IgD-negative memory B cell (primary cell): ENCODE measurements at regions not wholly inside any gene's neighbourhood (a gene's known extent, or its start where the extent isn't known, plus 50 kb on each side); places are given as distances from the start of the nearest gene placed in this dataset.
A peak's percentile ranks its signal among the peaks of the same experiment; 100 is the strongest.
"Not testable (repeated sequence)": the region's sequence is repeated elsewhere in the genome, so short reads cannot be mapped to it uniquely, and the experiment has no call there.

ENCODE experiments used
- H3K27ac Mint-ChIP-seq, 3 donors: one replicate each; pipeline ENCODE4 v1.8.0; 2020 to 2022; ENCODE audit warnings: mild to moderate bottlenecking in 3 of 3, mixed read lengths in 3 of 3, moderate library complexity in 1 of 3
- H3K27me3 Mint-ChIP-seq: one replicate; pipeline ENCODE4 v1.8.0; 2021; ENCODE audit warnings: mixed read lengths
- H3K36me3 Mint-ChIP-seq: one replicate; pipeline ENCODE4 v1.8.0; 2020; ENCODE audit warnings: mild to moderate bottlenecking, mixed read lengths
- H3K4me1 Mint-ChIP-seq, 3 donors: one replicate each; pipeline ENCODE4 v1.8.0; 2020 to 2022; ENCODE audit warnings: mixed read lengths in 3 of 3, mild to moderate bottlenecking in 1 of 3
- H3K4me3 Mint-ChIP-seq, 4 donors: one replicate each; pipeline ENCODE4 v1.8.0; 2020 to 2022; ENCODE audit warnings: mild to moderate bottlenecking in 4 of 4, mixed read lengths in 4 of 4, moderate library complexity in 3 of 4
- H3K9me3 Mint-ChIP-seq, 3 donors: one replicate each; pipeline ENCODE4 v1.8.0; 2020 to 2021; ENCODE audit warnings: mixed read lengths in 3 of 3, mild to moderate bottlenecking in 1 of 3

DNA sequence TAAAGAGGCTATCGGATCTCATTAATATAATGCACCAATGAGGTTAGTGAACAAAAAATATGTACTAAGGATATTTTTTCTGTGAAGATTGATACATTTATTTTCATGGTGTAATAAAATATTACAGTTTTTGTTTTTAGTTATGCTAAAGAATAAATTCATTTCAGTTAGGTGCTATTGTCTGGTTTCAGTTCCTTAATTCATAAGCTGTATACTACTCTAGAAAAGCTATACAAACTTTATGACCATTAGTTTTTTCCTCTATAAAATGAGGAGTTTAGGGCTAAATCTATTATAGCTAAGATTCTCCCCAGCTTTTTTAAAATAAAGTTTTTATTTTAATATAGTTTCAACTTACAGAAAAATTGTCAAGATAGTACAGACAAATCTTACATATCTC, 1311.7 kb upstream of the NXPH2 start:
- Mint-ChIP-seq H3K27ac (no peak overlapping the region), H3K36me3 (no peaks in the 10 kb centered on the region), H3K27me3 (no peaks in the 10 kb centered on the region), H3K4me1 (no peaks in the 10 kb centered on the region), H3K9me3 (peaks cover 1 to 6% (median 4%) of the 10 kb centered on the region in 3 donors), H3K4me3 (no peak overlapping the region)

- Mint-ChIP-seq H3K9me3 (peaks cover 0 to 6% (median under 1%) of the 10 kb centered on the region in 3 donors), H3K27ac (no peak overlapping the region), H3K4me3 (no peak overlapping the region), H3K36me3 (no peaks in the 10 kb centered on the region), H3K27me3 (no peaks in the 10 kb centered on the region), H3K4me1 (no peaks in the 10 kb centered on the region)
Measured at GRCh38 chr2:140086964-140087363, 1306.8 kb upstream of the NXPH2 start.

GRCh38 chr2:140085674-140086073, 1305.5 kb upstream of the NXPH2 start:
- Mint-ChIP-seq H3K27me3 (no peaks in the 10 kb centered on the region), H3K27ac (no peak overlapping the region), H3K4me3 (no peak overlapping the region), H3K4me1 (no peaks in the 10 kb centered on the region), H3K36me3 (no peaks in the 10 kb centered on the region), H3K9me3 (peaks cover 0 to 6% (median 2%) of the 10 kb centered on the region in 3 donors)

DNA sequence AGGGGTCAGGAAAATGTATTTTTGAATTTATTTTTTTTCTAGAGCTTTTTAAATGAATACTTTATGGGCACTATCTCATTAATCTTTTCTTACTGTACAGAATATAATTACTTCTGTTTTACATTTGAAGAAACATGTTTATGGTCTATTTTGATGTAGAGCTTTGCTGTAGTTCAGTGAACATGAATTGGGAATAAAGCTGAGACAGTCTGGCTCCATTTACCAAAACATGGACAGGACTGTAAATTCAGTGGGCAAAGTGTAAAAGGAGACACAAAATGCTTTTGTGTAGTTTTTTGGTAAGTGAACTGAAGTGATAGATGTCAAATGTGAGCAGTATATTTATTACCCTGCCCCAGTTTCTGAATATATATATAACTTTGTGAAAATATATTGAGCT, 1298.8 kb upstream of the NXPH2 start:
- Mint-ChIP-seq H3K27me3 (no peaks in the 10 kb centered on the region), H3K4me3 (no peak overlapping the region), H3K9me3 (peaks cover 0 to 2% (median 0%) of the 10 kb centered on the region in 3 donors), H3K36me3 (peaks cover 1% of the 10 kb centered on the region), H3K27ac (no peak overlapping the region), H3K4me1 (no peaks in the 10 kb centered on the region)

- Mint-ChIP-seq H3K36me3 (peaks cover 1% of the 10 kb centered on the region), H3K9me3 (peaks cover 0 to 2% (median 0%) of the 10 kb centered on the region in 3 donors), H3K27ac (no peak overlapping the region), H3K27me3 (no peaks in the 10 kb centered on the region), H3K4me3 (no peak overlapping the region), H3K4me1 (no peaks in the 10 kb centered on the region)
Measured at GRCh38 chr2:140076164-140076563, 1296.0 kb upstream of the NXPH2 start.

GRCh38 chr2:140073763-140074162, 1293.6 kb upstream of the NXPH2 start:
- not testable (repeated sequence) for H3K9me3 Mint-ChIP-seq, H3K4me1 Mint-ChIP-seq, H3K27ac Mint-ChIP-seq, H3K27me3 Mint-ChIP-seq, H3K4me3 Mint-ChIP-seq, H3K36me3 Mint-ChIP-seq

GRCh38 chr2:140067661-140068060, 1287.5 kb upstream of the NXPH2 start:
- Mint-ChIP-seq H3K27ac (no peak overlapping the region), H3K9me3 (peaks cover 0 to 6% (median 0%) of the 10 kb centered on the region in 3 donors), H3K36me3 (no peaks in the 10 kb centered on the region)

DNA sequence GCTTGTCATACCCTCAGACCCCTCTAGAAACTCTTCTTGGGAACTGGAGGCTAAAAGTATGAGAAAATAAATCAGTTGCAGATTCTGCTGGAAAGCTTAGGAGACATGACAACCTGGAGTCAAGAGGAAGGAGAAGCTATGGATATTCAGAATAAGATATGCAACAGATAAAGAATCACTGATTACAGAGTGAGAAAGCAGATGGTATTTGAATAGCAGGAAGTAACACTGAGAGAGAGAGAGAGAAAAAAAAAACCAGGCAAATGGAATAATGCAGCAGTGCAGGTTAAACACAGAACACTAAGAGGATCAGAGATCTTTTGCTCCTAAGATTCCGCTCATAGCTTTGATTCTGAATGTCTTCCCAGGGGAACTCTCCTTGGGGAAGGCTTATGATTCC, 1284.1 kb upstream of the NXPH2 start:
- H3K9me3 Mint-ChIP-seq, result peaks cover 0 to 6% (median under 1%) of the 10 kb centered on the region in 3 donors
- H3K27ac Mint-ChIP-seq, result peak overlapping the region in 1 of 3 donors; percentile 13
- no peaks in the 10 kb centered on the region for H3K27me3 Mint-ChIP-seq
- H3K4me3 Mint-ChIP-seq, result no peak overlapping the region
- H3K36me3 Mint-ChIP-seq, result no peaks in the 10 kb centered on the region
- no peaks in the 10 kb centered on the region for H3K4me1 Mint-ChIP-seq

More at GRCh38 chr2:140067661-140068060, 1287.5 kb upstream of the NXPH2 start:
- Mint-ChIP-seq H3K4me3 (no peak overlapping the region), H3K4me1 (no peaks in the 10 kb centered on the region), H3K27me3 (no peaks in the 10 kb centered on the region)

GRCh38 chr2:140063356-140063755, 1283.2 kb upstream of the NXPH2 start:
- H3K9me3 Mint-ChIP-seq, result peaks cover 0 to 6% (median 0%) of the 10 kb centered on the region in 3 donors
- H3K4me3 Mint-ChIP-seq, result no peak overlapping the region

GRCh38 chr2:140061240-140061639, 1281.0 kb upstream of the NXPH2 start:
- no peaks in the 10 kb centered on the region for H3K36me3 Mint-ChIP-seq
- no peaks in the 10 kb centered on the region for H3K27me3 Mint-ChIP-seq
- H3K4me3 Mint-ChIP-seq, result no peak overlapping the region
- H3K4me1 Mint-ChIP-seq, result no peaks in the 10 kb centered on the region
- no peak overlapping the region for H3K27ac Mint-ChIP-seq
- peaks cover 0 to 6% (median 2%) of the 10 kb centered on the region in 3 donors for H3K9me3 Mint-ChIP-seq

More at GRCh38 chr2:140063356-140063755, 1283.2 kb upstream of the NXPH2 start:
- H3K27ac Mint-ChIP-seq, result no peak overlapping the region
- no peaks in the 10 kb centered on the region for H3K4me1 Mint-ChIP-seq
- H3K36me3 Mint-ChIP-seq, result no peaks in the 10 kb centered on the region
- H3K27me3 Mint-ChIP-seq, result no peaks in the 10 kb centered on the region

GRCh38 chr2:140057928-140058327, 1277.7 kb upstream of the NXPH2 start:
- H3K36me3 Mint-ChIP-seq, result no peaks in the 10 kb centered on the region
- no peak overlapping the region for H3K4me3 Mint-ChIP-seq
- no peaks in the 10 kb centered on the region for H3K27me3 Mint-ChIP-seq
- no peaks in the 10 kb centered on the region for H3K4me1 Mint-ChIP-seq
- H3K9me3 Mint-ChIP-seq, result peaks cover 0 to 6% (median 3%) of the 10 kb centered on the region in 3 donors
- no peak overlapping the region for H3K27ac Mint-ChIP-seq

DNA sequence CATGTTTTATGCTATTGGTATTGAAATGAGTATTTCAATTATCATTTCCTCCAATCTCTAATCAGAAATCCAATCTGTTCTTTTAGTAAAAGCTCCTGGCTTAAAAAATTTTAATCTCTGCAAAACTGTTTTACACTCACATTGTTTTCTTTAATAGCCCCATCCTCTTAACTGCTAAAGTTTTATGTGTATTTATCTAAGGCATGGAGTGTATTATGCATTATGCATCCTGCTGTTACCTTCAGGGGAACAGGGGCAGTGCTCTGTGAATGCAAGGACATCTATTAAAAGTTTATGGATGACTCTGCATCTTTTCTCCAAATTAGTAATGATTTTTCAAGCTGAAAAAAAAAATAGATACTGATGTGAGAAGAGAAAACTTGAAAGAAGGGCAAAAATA, 1261.6 kb upstream of the NXPH2 start:
- H3K27ac Mint-ChIP-seq, result no peak overlapping the region
- no peak overlapping the region for H3K4me3 Mint-ChIP-seq
- no peaks in the 10 kb centered on the region for H3K4me1 Mint-ChIP-seq
- no peaks in the 10 kb centered on the region for H3K27me3 Mint-ChIP-seq
- peaks cover 3% of the 10 kb centered on the region for H3K36me3 Mint-ChIP-seq
- peaks cover 0 to 13% (median 4%) of the 10 kb centered on the region in 3 donors for H3K9me3 Mint-ChIP-seq

DNA sequence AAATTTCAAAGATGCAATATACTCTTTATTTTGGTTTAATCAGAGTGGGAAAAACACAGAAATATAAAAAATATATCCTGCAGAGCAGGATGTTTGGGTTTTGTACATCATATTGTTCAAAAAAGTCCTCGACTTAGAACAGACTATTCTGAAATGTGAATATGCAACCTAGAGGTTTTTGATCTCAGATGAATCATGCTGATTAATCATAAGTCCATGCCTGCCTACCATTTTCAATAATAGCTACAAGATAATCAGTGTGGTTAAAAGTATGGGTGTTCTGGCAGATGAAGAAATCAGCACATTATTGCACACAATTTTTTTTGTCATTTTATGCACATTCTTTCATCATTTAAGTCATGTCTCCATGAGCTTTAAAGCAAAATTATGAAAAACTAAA, 1261.0 kb upstream of the NXPH2 start:
- Mint-ChIP-seq H3K36me3 (peaks cover 3% of the 10 kb centered on the region), H3K27ac (no peak overlapping the region), H3K27me3 (no peaks in the 10 kb centered on the region), H3K9me3 (peaks cover 0 to 15% (median 4%) of the 10 kb centered on the region in 3 donors), H3K4me1 (no peaks in the 10 kb centered on the region), H3K4me3 (no peak overlapping the region)

DNA sequence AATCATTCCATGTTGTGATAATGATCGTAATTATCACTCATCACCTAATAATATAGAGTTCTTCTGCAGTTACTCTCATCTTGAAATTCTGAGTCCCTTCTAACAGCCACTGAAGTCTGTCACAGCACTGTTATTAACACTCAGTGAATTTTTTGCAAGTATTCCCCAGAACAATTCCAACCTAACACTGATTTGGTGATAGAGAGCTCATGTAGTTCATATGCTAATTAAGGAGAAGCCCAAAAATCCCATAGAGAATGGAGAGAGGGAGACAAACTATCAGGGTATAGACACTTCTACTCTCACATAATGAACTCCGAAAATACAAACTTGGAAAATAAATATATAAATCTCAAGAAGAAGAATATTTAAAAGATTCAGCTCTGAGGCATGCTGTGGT, 1253.4 kb upstream of the NXPH2 start:
- Mint-ChIP-seq H3K4me3 (no peak overlapping the region), H3K36me3 (peaks cover 3% of the 10 kb centered on the region), H3K4me1 (no peaks in the 10 kb centered on the region), H3K9me3 (peaks cover 3 to 11% (median 4%) of the 10 kb centered on the region in 3 donors), H3K27me3 (no peaks in the 10 kb centered on the region), H3K27ac (no peak overlapping the region)

- Mint-ChIP-seq H3K27me3 (no peaks in the 10 kb centered on the region), H3K4me3 (no peak overlapping the region), H3K9me3 (no peaks in the 10 kb centered on the region), H3K36me3 (no peaks in the 10 kb centered on the region), H3K27ac (no peak overlapping the region), H3K4me1 (no peaks in the 10 kb centered on the region)
Measured at GRCh38 chr2:140027966-140028365, 1247.8 kb upstream of the NXPH2 start.

- H3K9me3 Mint-ChIP-seq, result no peaks in the 10 kb centered on the region
- no peaks in the 10 kb centered on the region for H3K27me3 Mint-ChIP-seq
- H3K4me1 Mint-ChIP-seq, result peaks cover 0 to 2% (median 0%) of the 10 kb centered on the region in 3 donors
- H3K4me3 Mint-ChIP-seq, result no peak overlapping the region
- no peak overlapping the region for H3K27ac Mint-ChIP-seq
- H3K36me3 Mint-ChIP-seq, result no peaks in the 10 kb centered on the region
Measured at GRCh38 chr2:140027320-140027719, 1247.1 kb upstream of the NXPH2 start.

- H3K4me3 Mint-ChIP-seq, result no peak overlapping the region
- H3K27me3 Mint-ChIP-seq, result no peaks in the 10 kb centered on the region
- no peaks in the 10 kb centered on the region for H3K36me3 Mint-ChIP-seq
- peaks cover 0 to 2% (median 0%) of the 10 kb centered on the region in 3 donors for H3K4me1 Mint-ChIP-seq
- H3K27ac Mint-ChIP-seq, result no peak overlapping the region
- H3K9me3 Mint-ChIP-seq, result peaks cover 0 to under 1% (median 0%) of the 10 kb centered on the region in 3 donors
Measured at GRCh38 chr2:140023291-140023690, 1243.1 kb upstream of the NXPH2 start.
